ENCODE measurements at regions not wholly inside any gene's neighbourhood (a gene's known extent, or its start where the extent isn't known, plus 50 kb on each side); places are given as distances from the start of the nearest gene placed in this dataset.
"Not testable (repeated sequence)": the region's sequence is repeated elsewhere in the genome, so short reads cannot be mapped to it uniquely, and the experiment has no call there.

- H3K79me2 ChIP-seq (ENCODE audit: insufficient read depth), result no peaks in the 10 kb centered on the region
- H3K27me3 ChIP-seq (replicated peaks; ENCODE audit: insufficient read depth), result no peaks in the 10 kb centered on the region
- no peak overlapping the region for H3K9ac ChIP-seq
- no peak overlapping the region for H2AFZ ChIP-seq
- no peak for DNase-seq
- no peaks in the 10 kb centered on the region for H3K36me3 ChIP-seq (ENCODE audit: low read depth)
- no peaks in the 10 kb centered on the region for H3K9me2 ChIP-seq (ENCODE audit: insufficient read depth)
- in situ Hi-C loops (cut with MboI), result no loop called here
- H3K9me3 ChIP-seq (ENCODE audit: low read depth), result no peaks in the 10 kb centered on the region
- WGBS, 2 experiments (ENCODE audit: low coverage in 1 of 2, low lambda C conversion rate in 2 of 2, missing lambda C conversion rate in 2 of 2), result 84 to 87% methylated on average over 31 of the region's 31 CpGs
- no peak overlapping the region for H3K27ac ChIP-seq
- no peak overlapping the region for H3K4me2 ChIP-seq (ENCODE audit: unreplicated experiment)
- H3K4me1 ChIP-seq (ENCODE audit: insufficient read depth), result no peaks in the 10 kb centered on the region
- H3F3A ChIP-seq (ENCODE audit: insufficient read depth), result no peaks in the 10 kb centered on the region
- TF ChIP-seq EZH2 (IDR thresholded peaks at IDR 0.05; ENCODE audit: insufficient read depth, poor library complexity, severe bottlenecking) (no peak), EZH2phosphoT487 (IDR thresholded peaks at IDR 0.05; ENCODE audit: insufficient read depth, low read depth) (no peak)
- no peaks in the 10 kb centered on the region for H4K20me1 ChIP-seq (ENCODE audit: insufficient read depth)
- no peak overlapping the region for H3K4me3 ChIP-seq
Observed at GRCh38 chr4:127469959-127470809, 162.6 kb upstream of the INTU start.

DNA sequence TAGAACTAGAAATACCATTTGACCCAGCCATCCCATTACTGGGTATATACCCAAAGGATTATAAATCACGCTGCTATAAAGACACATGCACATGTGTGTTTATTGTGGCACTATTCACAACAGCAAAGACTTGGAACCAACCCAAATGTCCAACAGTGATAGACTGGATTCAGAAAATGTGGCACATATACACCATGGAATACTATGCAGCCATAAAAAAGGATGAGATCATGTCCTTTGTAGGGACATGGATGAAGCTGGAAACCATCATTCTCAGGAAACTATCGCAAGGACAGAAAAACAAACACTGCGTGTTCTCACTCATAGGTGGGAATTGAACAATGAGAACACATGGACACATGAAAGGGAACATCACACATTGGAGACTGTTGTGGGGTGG lies 154.5 kb upstream of the INTU start:
- H4K20me1 ChIP-seq (ENCODE audit: insufficient read depth); H3K9ac ChIP-seq; H3K9me3 ChIP-seq (ENCODE audit: low read depth); in situ Hi-C loops (cut with MboI); H2AFZ ChIP-seq; H3K36me3 ChIP-seq (ENCODE audit: low read depth); H3K9me2 ChIP-seq (ENCODE audit: insufficient read depth); H3K4me1 ChIP-seq (ENCODE audit: insufficient read depth); H3F3A ChIP-seq (ENCODE audit: insufficient read depth); H3K79me2 ChIP-seq (ENCODE audit: insufficient read depth); DNase-seq; H3K4me2 ChIP-seq (ENCODE audit: unreplicated experiment); H3K27ac ChIP-seq; H3K4me3 ChIP-seq; H3K27me3 ChIP-seq (replicated peaks; ENCODE audit: insufficient read depth): not testable (repeated sequence)
- 73 to 81% methylated on average over 3 of the region's 3 CpGs for WGBS, 2 experiments (ENCODE audit: low coverage in 1 of 2, low lambda C conversion rate in 2 of 2, missing lambda C conversion rate in 2 of 2)

- no peaks in the 10 kb centered on the region for H3K27me3 ChIP-seq (replicated peaks; ENCODE audit: insufficient read depth)
- H3F3A ChIP-seq (ENCODE audit: insufficient read depth), result no peaks in the 10 kb centered on the region
- no peak overlapping the region for H3K4me3 ChIP-seq
- TF ChIP-seq EZH2 (IDR thresholded peaks at IDR 0.05; ENCODE audit: insufficient read depth, poor library complexity, severe bottlenecking), result no peak
- TF ChIP-seq EZH2phosphoT487 (IDR thresholded peaks at IDR 0.05; ENCODE audit: insufficient read depth, low read depth), result no peak
- H2AFZ ChIP-seq, result no peak overlapping the region
- in situ Hi-C loops (cut with MboI), result no loop called here
- H3K9me3 ChIP-seq (ENCODE audit: low read depth), result no peaks in the 10 kb centered on the region
- H4K20me1 ChIP-seq (ENCODE audit: insufficient read depth), result no peaks in the 10 kb centered on the region
- H3K9me2 ChIP-seq (ENCODE audit: insufficient read depth), result no peaks in the 10 kb centered on the region
- DNase-seq, result peak; percentile 67
- no peak overlapping the region for H3K9ac ChIP-seq
- no peaks in the 10 kb centered on the region for H3K36me3 ChIP-seq (ENCODE audit: low read depth)
- no peak overlapping the region for H3K4me2 ChIP-seq (ENCODE audit: unreplicated experiment)
- no peaks in the 10 kb centered on the region for H3K79me2 ChIP-seq (ENCODE audit: insufficient read depth)
- H3K4me1 ChIP-seq (ENCODE audit: insufficient read depth), result no peaks in the 10 kb centered on the region
- no peak overlapping the region for H3K27ac ChIP-seq
Observed at GRCh38 chr4:127479031-127479622, 153.6 kb upstream of the INTU start.

DNA sequence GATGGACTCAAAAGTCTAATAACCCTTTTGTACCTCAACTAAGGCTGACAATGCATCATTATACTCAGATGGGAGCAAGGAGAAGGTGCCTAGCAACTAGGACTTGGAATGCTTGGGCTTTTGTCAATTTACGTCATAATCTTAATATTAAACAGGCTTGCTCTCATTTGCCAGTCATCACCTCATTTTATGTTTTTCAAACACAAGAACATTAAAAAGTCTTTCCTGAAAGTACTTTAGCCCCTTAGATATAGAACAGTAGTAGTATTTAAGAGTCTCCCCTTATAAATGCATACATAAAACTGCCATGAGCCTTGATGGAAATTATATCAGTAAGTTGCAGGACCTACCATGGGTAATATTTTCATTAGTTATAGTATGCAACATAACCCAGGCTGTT lies 150.7 kb upstream of the INTU start:
- H3K36me3 ChIP-seq (ENCODE audit: low read depth), result no peaks in the 10 kb centered on the region
- H3K9ac ChIP-seq, result no peak overlapping the region
- H2AFZ ChIP-seq, result no peak overlapping the region
- no peaks in the 10 kb centered on the region for H4K20me1 ChIP-seq (ENCODE audit: insufficient read depth)
- no peaks in the 10 kb centered on the region for H3F3A ChIP-seq (ENCODE audit: insufficient read depth)
- no peak overlapping the region for H3K4me3 ChIP-seq
- 64 to 66% methylated on average over 1 of the region's 1 CpG for WGBS, 2 experiments (ENCODE audit: low coverage in 1 of 2, low lambda C conversion rate in 2 of 2, missing lambda C conversion rate in 2 of 2)
- H3K4me1 ChIP-seq (ENCODE audit: insufficient read depth), result no peaks in the 10 kb centered on the region
- no peaks in the 10 kb centered on the region for H3K9me3 ChIP-seq (ENCODE audit: low read depth)
- TF ChIP-seq EZH2 (IDR thresholded peaks at IDR 0.05; ENCODE audit: insufficient read depth, poor library complexity, severe bottlenecking) (no peak), EZH2phosphoT487 (IDR thresholded peaks at IDR 0.05; ENCODE audit: insufficient read depth, low read depth) (no peak)
- in situ Hi-C loops (cut with MboI), result no loop called here
- H3K27ac ChIP-seq, result no peak overlapping the region
- no peak overlapping the region for H3K4me2 ChIP-seq (ENCODE audit: unreplicated experiment)
- no peaks in the 10 kb centered on the region for H3K27me3 ChIP-seq (replicated peaks; ENCODE audit: insufficient read depth)
- no peaks in the 10 kb centered on the region for H3K79me2 ChIP-seq (ENCODE audit: insufficient read depth)
- H3K9me2 ChIP-seq (ENCODE audit: insufficient read depth), result no peaks in the 10 kb centered on the region
- no peak for DNase-seq

Data from GM23248 (cell line).